H1 (cell line): ENCODE measurements at regions not wholly inside any gene's neighbourhood (a gene's known extent, or its start where the extent isn't known, plus 50 kb on each side); places are given as distances from the start of the nearest gene placed in this dataset.

Source experiments
- CTCF ChIA-PET: fragments of 300-600 bp; sonication (Branson Sonifier 250); formaldehyde crosslinking; loops from one replicate; lab custom pipeline; 2021; ENCODE audit not compliant: partially characterized antibody; lab: Charles Lee
- POLR2A ChIA-PET: fragments of 300-600 bp; sonication (Branson Sonifier 250); formaldehyde crosslinking; loops from one replicate; lab custom pipeline; 2021; ENCODE audit warnings: inconsistent platforms; ENCODE audit not compliant: partially characterized antibody; lab: Charles Lee
- DNase-seq, 2 experiments: peaks; one replicate each; pipeline versions ENCODE4 v3.0.0 to v3.0.0-alpha.2; 2010 to 2022; ENCODE audit warnings: low spot score in 2 of 2, low read depth in 1 of 2, mixed read lengths in 1 of 2
- FAIRE-seq: peaks from 2 replicates; lab custom pipeline; 2011; peaks lifted over from hg19 to GRCh38; lab: Jason Lieb, UNC
- H2AFZ ChIP-seq: 2 replicates; pipeline ENCODE4 v1.8.1; 2012; ENCODE audit warnings: low read length, inconsistent platforms
- H2AK5ac ChIP-seq: 2 replicates; pipeline ENCODE4 v1.6.1; 2013; ENCODE audit warnings: low read depth, low read length
- H2BK120ac ChIP-seq: replicated peaks from 2 replicates; pipeline ENCODE3; 2013; ENCODE audit warnings: low read depth, low read length, inconsistent platforms
- H2BK12ac ChIP-seq: 2 replicates; pipeline ENCODE4 v1.6.1; 2013; ENCODE audit warnings: low read depth, low read length
- H2BK15ac ChIP-seq: 2 replicates; pipeline ENCODE4 v1.6.1; 2013; ENCODE audit warnings: low read length
- H2BK20ac ChIP-seq: 2 replicates; pipeline ENCODE4 v1.6.1; 2013; ENCODE audit warnings: low read length
- H2BK5ac ChIP-seq: 2 replicates; pipeline ENCODE4 v1.6.1; 2013; ENCODE audit warnings: low read depth, low read length
- H3K14ac ChIP-seq: 2 replicates; pipeline ENCODE4 v1.6.1; 2013; ENCODE audit warnings: inconsistent platforms; ENCODE audit not compliant: insufficient read length
- H3K18ac ChIP-seq: 2 replicates; pipeline ENCODE4 v1.6.1; 2013; ENCODE audit warnings: low read length; ENCODE audit errors: extremely low read depth
- H3K23ac ChIP-seq: 2 replicates; pipeline ENCODE4 v1.6.1; 2013; ENCODE audit warnings: inconsistent platforms; ENCODE audit not compliant: insufficient read length
- H3K23me2 ChIP-seq: 2 replicates; pipeline ENCODE4 v1.6.1; 2013; ENCODE audit warnings: low read depth, low read length
- H3K27ac ChIP-seq: 2 replicates; pipeline ENCODE4 v1.6.1; 2011; ENCODE audit warnings: low read depth, low read length, inconsistent platforms
- H3K27me3 ChIP-seq, 4 experiments: replicated peaks in 1 of 4; 1 replicate in 1 of 4; 2 replicates in 3 of 4; pipeline versions ENCODE4 v1.6.1 to v1.8.1; 2011 to 2013; ENCODE audit warnings: low read length in 3 of 4, mild to moderate bottlenecking in 3 of 4, inconsistent platforms in 2 of 4, mixed read lengths in 2 of 4, moderate library complexity in 1 of 4; ENCODE audit not compliant: control insufficient read depth in 3 of 4, insufficient read depth in 3 of 4; ENCODE audit errors: extremely low read depth in 1 of 4
- H3K36me3 ChIP-seq, 4 experiments: 2 replicates each; pipeline versions ENCODE4 v1.6.1 to v1.8.1; 2011 to 2013; ENCODE audit warnings: mild to moderate bottlenecking in 4 of 4, low read length in 3 of 4, moderate library complexity in 2 of 4, control low read depth in 1 of 4, inconsistent platforms in 1 of 4; ENCODE audit not compliant: insufficient read depth in 4 of 4, control insufficient read depth in 2 of 4
- H3K4ac ChIP-seq: replicated peaks from 2 replicates; pipeline ENCODE3; 2013; ENCODE audit warnings: low read length, low read depth, mixed read lengths, inconsistent platforms; ENCODE audit not compliant: insufficient read length
- H3K4me1 ChIP-seq, 4 experiments: replicated peaks in 1 of 4; 1 replicate in 1 of 4; 2 replicates in 3 of 4; pipeline versions ENCODE4 v1.6.1 to v1.8.1; 2011 to 2013; ENCODE audit warnings: low read length in 3 of 4, inconsistent platforms in 2 of 4, mixed read lengths in 1 of 4; ENCODE audit not compliant: insufficient read depth in 4 of 4, control insufficient read depth in 3 of 4
- H3K4me2 ChIP-seq, 2 experiments: 2 replicates each; pipeline versions ENCODE4 v1.6.1 to v1.8.1; 2011 to 2013; ENCODE audit warnings: low read depth in 2 of 2, low read length in 2 of 2, control low read depth in 1 of 2, inconsistent platforms in 1 of 2, mild to moderate bottlenecking in 1 of 2; ENCODE audit not compliant: insufficient read depth in 1 of 2
- H3K4me3 ChIP-seq, 4 experiments: fragments of 200-600, 300-600 bp in 1 of 4; sonication (generic), shearing (Covaris generic), sonication (Bioruptor Twin) in 1 of 4; 2 replicates each; pipeline versions ENCODE4 v1.5.1 to v1.8.1; 2011 to 2016; ENCODE audit warnings: low read length in 4 of 4, low read depth in 3 of 4, control low read depth in 2 of 4, inconsistent platforms in 2 of 4, mild to moderate bottlenecking in 2 of 4, mixed read lengths in 1 of 4, moderate library complexity in 1 of 4; ENCODE audit not compliant: insufficient read depth in 2 of 4; ENCODE audit errors: extremely low read depth in 1 of 4
- H3K56ac ChIP-seq: replicated peaks from 2 replicates; pipeline ENCODE3; 2013; ENCODE audit warnings: low read depth, mild to moderate bottlenecking, mixed read lengths, low read length, inconsistent platforms; ENCODE audit not compliant: insufficient read length
- H3K79me1 ChIP-seq: 2 replicates; pipeline ENCODE4 v1.6.1; 2013; ENCODE audit warnings: low read depth, low read length, control low read depth
- H3K79me2 ChIP-seq, 2 experiments: 2 replicates each; pipeline versions ENCODE4 v1.6.1 to v1.8.1; 2012 to 2013; ENCODE audit warnings: low read length in 2 of 2, mild to moderate bottlenecking in 2 of 2, inconsistent platforms in 1 of 2; ENCODE audit not compliant: insufficient read depth in 2 of 2, control insufficient read depth in 1 of 2
- H3K9ac ChIP-seq, 4 experiments: replicated peaks in 1 of 4; 1 replicate in 1 of 4; 2 replicates in 3 of 4; pipeline versions ENCODE4 v1.6.1 to v1.8.1; 2011 to 2013; ENCODE audit warnings: low read depth in 3 of 4, low read length in 3 of 4, control low read depth in 2 of 4, mild to moderate bottlenecking in 2 of 4, moderate library complexity in 2 of 4, inconsistent platforms in 1 of 4; ENCODE audit errors: extremely low read depth in 1 of 4
- H3K9me3 ChIP-seq, 2 experiments: 2 replicates each; pipeline versions ENCODE4 v1.6.1 to v1.8.1; 2012 to 2013; ENCODE audit warnings: mild to moderate bottlenecking in 2 of 2, moderate library complexity in 2 of 2, control low read depth in 1 of 2, inconsistent platforms in 1 of 2, low read depth in 1 of 2, low read length in 1 of 2, mixed read lengths in 1 of 2; ENCODE audit not compliant: insufficient read depth in 2 of 2
- H4K20me1 ChIP-seq, 2 experiments: replicated peaks in 1 of 2; 2 replicates each; pipeline versions ENCODE3 to v1.8.1; 2011 to 2013; ENCODE audit warnings: inconsistent platforms in 2 of 2, low read length in 2 of 2, mild to moderate bottlenecking in 1 of 2; ENCODE audit not compliant: insufficient read depth in 2 of 2, control insufficient read depth in 1 of 2
- H4K5ac ChIP-seq: 2 replicates; pipeline ENCODE4 v1.6.1; 2013; ENCODE audit warnings: low read length, low read depth, mixed read lengths, inconsistent platforms; ENCODE audit not compliant: insufficient read length
- H4K8ac ChIP-seq: 2 replicates; pipeline ENCODE4 v1.8.0; 2013; ENCODE audit warnings: mild to moderate bottlenecking, moderate library complexity, low read length, inconsistent platforms; ENCODE audit not compliant: insufficient read depth; ENCODE audit errors: extremely low read depth
- H4K91ac ChIP-seq: replicated peaks from 2 replicates; pipeline ENCODE3; 2013; ENCODE audit warnings: low read length, mixed read lengths, inconsistent platforms; ENCODE audit not compliant: insufficient read length
- BRCA1 ChIP-seq: IDR thresholded peaks from 2 replicates; pipeline ENCODE4 v1.6.1; 2012; ENCODE audit warnings: low read depth, low read length, improper control_type of control experiment
- CEBPB ChIP-seq: IDR thresholded peaks from 2 replicates; pipeline ENCODE4 v1.6.1; 2012; ENCODE audit warnings: low read depth, low read length
- SRF ChIP-seq: IDR thresholded peaks from 2 replicates; pipeline ENCODE4 v1.6.1; 2011; ENCODE audit warnings: mild to moderate bottlenecking, low read depth, low read length, moderate library complexity
- WGBS, 2 experiments: shearing (Covaris generic) in 1 of 2; methylation state at CpG; one replicate each; pipeline versions ENCODE4 v1.1.6 to v1.1.7; 2013 to 2015; ENCODE audit warnings: low lambda C conversion rate in 2 of 2, mixed read lengths in 2 of 2, inconsistent platforms in 1 of 2, low coverage in 1 of 2, missing lambda C conversion rate in 1 of 2; ENCODE audit not compliant: insufficient replicate concordance in 2 of 2, insufficient coverage in 1 of 2, insufficient read length in 1 of 2; ENCODE audit errors: extremely low coverage in 1 of 2, missing lambda C conversion rate in 1 of 2; 5-methylcytosine and 5-hydroxymethylcytosine counted together

GRCh38 chr7:33751443-33751842 lies 153.9 kb upstream of the BMPER start:
- Histone ChIP-seq H3K27me3 (no peaks in the 10 kb centered on the region), H2BK20ac (no peak overlapping the region), H2BK12ac (no peak overlapping the region), H3K14ac (no peak overlapping the region), H3K4me1 (peaks cover 0 to 3% (median 1%) of the 10 kb centered on the region in 4 experiments; a peak in 3 of 7 replicates), H3K9me3 (no peaks in the 10 kb centered on the region), H3K4ac (no peak overlapping the region), H2BK120ac (no peak overlapping the region), H2BK5ac (no peak overlapping the region), H3K27ac (no peak overlapping the region), H4K8ac (no peak overlapping the region), H3K9ac (no peak overlapping the region; a peak in 1 of 7 replicates), H4K5ac (no peak overlapping the region), H3K56ac (no peak overlapping the region), H3K4me2 (no peak overlapping the region), H3K18ac (no peak overlapping the region), H3K79me2 (no peaks in the 10 kb centered on the region), H3K36me3 (no peaks in the 10 kb centered on the region), H3K23ac (no peak overlapping the region), H3K79me1 (no peaks in the 10 kb centered on the region), H4K20me1 (no peaks in the 10 kb centered on the region), H2AFZ (no peak overlapping the region), H3K23me2 (no peaks in the 10 kb centered on the region; the same call in 1 of the 2 replicates), H3K4me3 (no peak overlapping the region), H2AK5ac (no peak overlapping the region), H2BK15ac (no peak overlapping the region), H4K91ac (no peak overlapping the region)
- no peak for DNase-seq
- no peak for FAIRE-seq
- ChIA-PET POLR2A (no interaction called here), CTCF (interaction anchor here (0.9 to 1.4 kb wide), 3 partner anchors 14 to 57 kb away, joined by 3 read pairs; no protein-coding TSS in a partner anchor)
- 0 out of 2 replicates have a peak, but pooled peaks have one; percentile 2 for TF ChIP-seq CEBPB
- TF ChIP-seq BRCA1, result no peak
- TF ChIP-seq SRF, result peak; percentile 55; the same call in 1 of the 2 replicates
- 38% methylated on average over 1 of the region's 1 CpG; no CpG with 5 or more reads in 1 of the 2 experiments for WGBS, 2 experiments
